Lung (tissue), 11 donors: ENCODE measurements at regions not wholly inside any gene's neighbourhood (a gene's known extent, or its start where the extent isn't known, plus 50 kb on each side); places are given as distances from the start of the nearest gene placed in this dataset.

Experiments used
- ATAC-seq: fragments of 200-7000 bp; cut with Tn5 transposase; one replicate; pipeline ENCODE4 v1.9.1; 2020; ENCODE audit warnings: moderate number of reproducible peaks; ENCODE audit not compliant: insufficient read depth, low FRiP score
- DNase-seq, 3 donors: peaks; one replicate each; pipeline ENCODE4 v3.0.0-alpha.2; 2013 to 2017
- H3K27ac ChIP-seq, 2 donors: one replicate each; pipeline ENCODE4 v1.5.1; 2013; ENCODE audit warnings: mild to moderate bottlenecking in 2 of 2, moderate library complexity in 2 of 2, control low read depth in 1 of 2, inconsistent platforms in 1 of 2, low read depth in 1 of 2, low read length in 1 of 2
- H3K27me3 ChIP-seq, 3 donors: one replicate each; pipeline ENCODE4 v1.5.1; 2013; ENCODE audit warnings: low read length in 2 of 3; ENCODE audit not compliant: control insufficient read depth in 3 of 3, insufficient read depth in 3 of 3
- H3K36me3 ChIP-seq, 4 donors: one replicate each; pipeline ENCODE4 v1.5.1; 2013; ENCODE audit warnings: low read length in 4 of 4, mild to moderate bottlenecking in 1 of 4, moderate library complexity in 1 of 4; ENCODE audit not compliant: control insufficient read depth in 4 of 4, insufficient read depth in 4 of 4
- H3K4me1 ChIP-seq, 5 donors: one replicate each; pipeline ENCODE4 v1.5.1; 2013; ENCODE audit warnings: low read length in 5 of 5, mild to moderate bottlenecking in 2 of 5, moderate library complexity in 1 of 5; ENCODE audit not compliant: control insufficient read depth in 5 of 5, insufficient read depth in 5 of 5
- H3K4me3 ChIP-seq: one replicate; pipeline ENCODE4 v1.5.1; 2013; ENCODE audit warnings: mild to moderate bottlenecking, control low read depth, moderate library complexity
- H3K9ac ChIP-seq, 2 donors: one replicate each; pipeline ENCODE4 v1.5.1; 2013; ENCODE audit warnings: low read length in 2 of 2, control low read depth in 1 of 2; ENCODE audit not compliant: insufficient read depth in 1 of 2
- H3K9me3 ChIP-seq, 4 donors: one replicate each; pipeline ENCODE4 v1.5.1; 2013; ENCODE audit warnings: low read length in 3 of 4, mild to moderate bottlenecking in 1 of 4, moderate library complexity in 1 of 4; ENCODE audit not compliant: control insufficient read depth in 4 of 4, insufficient read depth in 3 of 4
- CTCF ChIP-seq: IDR thresholded peaks from 2 replicates; pipeline ENCODE4 v1.5.1; 2012; ENCODE audit warnings: mild to moderate bottlenecking; ENCODE audit errors: control extremely low read depth, extremely low read depth
- WGBS, 2 donors: extraction: QIAGEN DNeasy Blood & Tissue Kit; methylation state at CpG; one replicate each; pipeline ENCODE4 v1.1.7; 2013; 5-methylcytosine and 5-hydroxymethylcytosine counted together
- donor health status: control.
- donor health status: control.
- donor health status: Bipolar disorder and iron deficiency.
- donor health status: healthy.
- donor health status: DM: yes; HTN: yes; CAD: no.

GRCh38 chr9:18397076-18397475 is 76.9 kb upstream of the ADAMTSL1 start:
- Histone ChIP-seq H3K27ac (no peak overlapping the region), H3K36me3 (no peaks in the 10 kb centered on the region), H3K9ac (no peak overlapping the region), H3K4me3 (no peak overlapping the region), H3K27me3 (no peaks in the 10 kb centered on the region), H3K4me1 (peaks cover 0 to 14% (median 8%) of the 10 kb centered on the region in 5 donors), H3K9me3 (no peaks in the 10 kb centered on the region)
- TF ChIP-seq CTCF = no peak
- ATAC-seq (no peak), DNase-seq (no peak)
- 34 to 42% methylated on average over 2 of the region's 2 CpGs for WGBS, 2 donors

- H3K9me3 ChIP-seq = no peaks in the 10 kb centered on the region
- ATAC-seq (no peak), DNase-seq (no peak)
- H3K27ac ChIP-seq = no peak overlapping the region
- H3K36me3 ChIP-seq = no peaks in the 10 kb centered on the region
- no peak overlapping the region for H3K4me3 ChIP-seq
- peaks cover 0 to 14% (median 8%) of the 10 kb centered on the region in 5 donors for H3K4me1 ChIP-seq
- 94 to 95% methylated on average over 1 of the region's 1 CpG for WGBS, 2 donors
- no peaks in the 10 kb centered on the region for H3K27me3 ChIP-seq
- no peak overlapping the region for H3K9ac ChIP-seq
- TF ChIP-seq CTCF = no peak
Measured at GRCh38 chr9:18398038-18398437, 75.9 kb upstream of the ADAMTSL1 start.

GRCh38 chr9:18404434-18405029 is 69.4 kb upstream of the ADAMTSL1 start:
- no peak overlapping the region for H3K9ac ChIP-seq
- ATAC-seq (no peak), DNase-seq (no peak)
- H3K9me3 ChIP-seq = no peaks in the 10 kb centered on the region
- no peaks in the 10 kb centered on the region for H3K36me3 ChIP-seq
- no peaks in the 10 kb centered on the region for H3K4me1 ChIP-seq
- no peak for TF ChIP-seq CTCF
- no peak overlapping the region for H3K27ac ChIP-seq
- H3K4me3 ChIP-seq = no peak overlapping the region
- no peaks in the 10 kb centered on the region for H3K27me3 ChIP-seq
- WGBS, 2 donors = 88 to 92% methylated on average over 3 of the region's 3 CpGs

- TF ChIP-seq CTCF = no peak
- H3K27ac ChIP-seq = no peak overlapping the region
- no peak for DNase-seq
- H3K27me3 ChIP-seq = no peaks in the 10 kb centered on the region
- no peaks in the 10 kb centered on the region for H3K36me3 ChIP-seq
- ATAC-seq = no peak
- WGBS, 2 donors = 86 to 92% methylated on average over 3 of the region's 3 CpGs
- H3K4me1 ChIP-seq = no peaks in the 10 kb centered on the region
- H3K4me3 ChIP-seq = no peak overlapping the region
- no peak overlapping the region for H3K9ac ChIP-seq
- no peaks in the 10 kb centered on the region for H3K9me3 ChIP-seq
Measured at GRCh38 chr9:18405240-18405639, 68.7 kb upstream of the ADAMTSL1 start.
